ENCODE measurements at regions not wholly inside any gene's neighbourhood (a gene's known extent, or its start where the extent isn't known, plus 50 kb on each side); places are given as distances from the start of the nearest gene placed in this dataset.

- H3K9me3 ChIP-seq (ENCODE audit: control insufficient read depth in 4 of 4, insufficient read depth in 3 of 4, low read length in 3 of 4), result peaks cover 0 to 4% (median 0%) of the 10 kb centered on the region in 4 donors
- H3K27me3 ChIP-seq (ENCODE audit: control insufficient read depth in 3 of 3, insufficient read depth in 3 of 3, low read length in 2 of 3), result no peaks in the 10 kb centered on the region
- DNase-seq (no peak), ATAC-seq (ENCODE audit: insufficient read depth, low FRiP score) (no peak)
- H3K27ac ChIP-seq (ENCODE audit: low read depth in 1 of 2, low read length in 1 of 2), result no peak overlapping the region
- no peak overlapping the region for H3K9ac ChIP-seq (ENCODE audit: insufficient read depth in 1 of 2, low read length in 2 of 2)
- 87 to 91% methylated on average over 4 of the region's 4 CpGs for WGBS, 2 donors
- no peak for TF ChIP-seq CTCF (IDR thresholded peaks at IDR 0.05; ENCODE audit: control extremely low read depth, extremely low read depth)
- H3K4me1 ChIP-seq (ENCODE audit: control insufficient read depth in 5 of 5, insufficient read depth in 5 of 5, low read length in 5 of 5), result peaks cover 0 to 17% (median 2%) of the 10 kb centered on the region in 5 donors
- no peaks in the 10 kb centered on the region for H3K36me3 ChIP-seq (ENCODE audit: control insufficient read depth in 4 of 4, insufficient read depth in 4 of 4, low read length in 4 of 4)
- no peak overlapping the region for H3K4me3 ChIP-seq
These were observed 104.2 kb downstream of the ACKR3 start for GRCh38 chr2:236673823-236674185.

- DNase-seq, result no peak
- no peak for TF ChIP-seq CTCF (IDR thresholded peaks at IDR 0.05; ENCODE audit: control extremely low read depth, extremely low read depth)
- no peaks in the 10 kb centered on the region for H3K36me3 ChIP-seq (ENCODE audit: control insufficient read depth in 4 of 4, insufficient read depth in 4 of 4, low read length in 4 of 4)
- H3K4me1 ChIP-seq (ENCODE audit: control insufficient read depth in 5 of 5, insufficient read depth in 5 of 5, low read length in 5 of 5), result peaks cover 0 to 17% (median 2%) of the 10 kb centered on the region in 5 donors
- no peak overlapping the region for H3K9ac ChIP-seq (ENCODE audit: insufficient read depth in 1 of 2, low read length in 2 of 2)
- no peaks in the 10 kb centered on the region for H3K27me3 ChIP-seq (ENCODE audit: control insufficient read depth in 3 of 3, insufficient read depth in 3 of 3, low read length in 2 of 3)
- no peak overlapping the region for H3K4me3 ChIP-seq
- WGBS, 2 donors, result 95% methylated on average over 7 of the region's 7 CpGs
- ATAC-seq (ENCODE audit: insufficient read depth, low FRiP score), result no peak
- peaks cover 0 to 4% (median 0%) of the 10 kb centered on the region in 4 donors for H3K9me3 ChIP-seq (ENCODE audit: control insufficient read depth in 4 of 4, insufficient read depth in 3 of 4, low read length in 3 of 4)
- no peak overlapping the region for H3K27ac ChIP-seq (ENCODE audit: low read depth in 1 of 2, low read length in 1 of 2)
These were observed 104.6 kb downstream of the ACKR3 start for GRCh38 chr2:236674238-236674637.

GRCh38 chr2:236674646-236675045 is 105.0 kb downstream of the ACKR3 start:
- no peak for TF ChIP-seq CTCF (IDR thresholded peaks at IDR 0.05; ENCODE audit: control extremely low read depth, extremely low read depth)
- DNase-seq, result no peak
- ATAC-seq (ENCODE audit: insufficient read depth, low FRiP score), result no peak
- Histone ChIP-seq H3K36me3 (ENCODE audit: control insufficient read depth in 4 of 4, insufficient read depth in 4 of 4, low read length in 4 of 4) (no peaks in the 10 kb centered on the region), H3K9me3 (ENCODE audit: control insufficient read depth in 4 of 4, insufficient read depth in 3 of 4, low read length in 3 of 4) (peaks cover 0 to 4% (median 0%) of the 10 kb centered on the region in 4 donors), H3K4me3 (no peak overlapping the region), H3K9ac (ENCODE audit: insufficient read depth in 1 of 2, low read length in 2 of 2) (no peak overlapping the region), H3K27ac (ENCODE audit: low read depth in 1 of 2, low read length in 1 of 2) (no peak overlapping the region), H3K4me1 (ENCODE audit: control insufficient read depth in 5 of 5, insufficient read depth in 5 of 5, low read length in 5 of 5) (peaks cover 0 to 17% (median 2%) of the 10 kb centered on the region in 5 donors), H3K27me3 (ENCODE audit: control insufficient read depth in 3 of 3, insufficient read depth in 3 of 3, low read length in 2 of 3) (no peaks in the 10 kb centered on the region)
- 80 to 87% methylated on average over 7 of the region's 7 CpGs for WGBS, 2 donors

GRCh38 chr2:236675051-236675450 is 105.4 kb downstream of the ACKR3 start:
- DNase-seq (no peak), ATAC-seq (ENCODE audit: insufficient read depth, low FRiP score) (no peak)
- Histone ChIP-seq H3K27ac (ENCODE audit: low read depth in 1 of 2, low read length in 1 of 2) (no peak overlapping the region), H3K9ac (ENCODE audit: insufficient read depth in 1 of 2, low read length in 2 of 2) (no peak overlapping the region), H3K9me3 (ENCODE audit: control insufficient read depth in 4 of 4, insufficient read depth in 3 of 4, low read length in 3 of 4) (peaks cover 0 to 4% (median 0%) of the 10 kb centered on the region in 4 donors), H3K4me3 (no peak overlapping the region), H3K36me3 (ENCODE audit: control insufficient read depth in 4 of 4, insufficient read depth in 4 of 4, low read length in 4 of 4) (no peaks in the 10 kb centered on the region), H3K4me1 (ENCODE audit: control insufficient read depth in 5 of 5, insufficient read depth in 5 of 5, low read length in 5 of 5) (peaks cover 0 to 19% (median 2%) of the 10 kb centered on the region in 5 donors), H3K27me3 (ENCODE audit: control insufficient read depth in 3 of 3, insufficient read depth in 3 of 3, low read length in 2 of 3) (no peaks in the 10 kb centered on the region)
- 61 to 77% methylated on average over 4 of the region's 4 CpGs for WGBS, 2 donors
- TF ChIP-seq CTCF (IDR thresholded peaks at IDR 0.05; ENCODE audit: control extremely low read depth, extremely low read depth), result no peak
